ENCODE measurements at regions not wholly inside any gene's neighbourhood (a gene's known extent, or its start where the extent isn't known, plus 50 kb on each side); places are given as distances from the start of the nearest gene placed in this dataset.

DNA sequence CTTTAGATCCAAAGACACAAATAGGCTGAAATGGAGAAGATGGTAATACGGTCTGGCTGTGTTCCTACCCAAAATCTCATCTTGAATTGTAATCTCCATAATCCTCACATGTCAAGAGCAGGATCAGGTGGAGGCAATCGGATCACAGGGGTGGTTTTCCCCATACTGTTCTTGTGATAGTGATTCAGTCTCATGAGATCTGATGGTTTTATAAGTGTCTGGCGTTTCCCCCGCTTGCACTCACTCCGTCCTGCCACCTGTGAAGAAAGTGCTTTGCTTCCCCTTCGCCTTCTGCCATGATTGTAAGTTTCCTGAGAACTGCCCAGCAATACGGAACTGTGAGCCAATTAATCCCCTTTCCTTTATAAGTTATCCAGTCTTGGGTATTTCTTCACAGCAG, 1795.5 kb upstream of the FLRT2 start:
- TF ChIP-seq POLR2AphosphoS5 (IDR thresholded peaks at IDR 0.05) (no peak), SMC3 (conservative IDR thresholded peaks at IDR 0.05; ENCODE audit: poor library complexity) (no peak), RAD21 (conservative IDR thresholded peaks at IDR 0.05) (no peak), EP300 (conservative IDR thresholded peaks at IDR 0.05; ENCODE audit: poor library complexity, severe bottlenecking) (no peak), TAF1 (IDR thresholded peaks at IDR 0.05; ENCODE audit: low read depth) (no peak)
- TF ChIP-seq, protein P1, sequence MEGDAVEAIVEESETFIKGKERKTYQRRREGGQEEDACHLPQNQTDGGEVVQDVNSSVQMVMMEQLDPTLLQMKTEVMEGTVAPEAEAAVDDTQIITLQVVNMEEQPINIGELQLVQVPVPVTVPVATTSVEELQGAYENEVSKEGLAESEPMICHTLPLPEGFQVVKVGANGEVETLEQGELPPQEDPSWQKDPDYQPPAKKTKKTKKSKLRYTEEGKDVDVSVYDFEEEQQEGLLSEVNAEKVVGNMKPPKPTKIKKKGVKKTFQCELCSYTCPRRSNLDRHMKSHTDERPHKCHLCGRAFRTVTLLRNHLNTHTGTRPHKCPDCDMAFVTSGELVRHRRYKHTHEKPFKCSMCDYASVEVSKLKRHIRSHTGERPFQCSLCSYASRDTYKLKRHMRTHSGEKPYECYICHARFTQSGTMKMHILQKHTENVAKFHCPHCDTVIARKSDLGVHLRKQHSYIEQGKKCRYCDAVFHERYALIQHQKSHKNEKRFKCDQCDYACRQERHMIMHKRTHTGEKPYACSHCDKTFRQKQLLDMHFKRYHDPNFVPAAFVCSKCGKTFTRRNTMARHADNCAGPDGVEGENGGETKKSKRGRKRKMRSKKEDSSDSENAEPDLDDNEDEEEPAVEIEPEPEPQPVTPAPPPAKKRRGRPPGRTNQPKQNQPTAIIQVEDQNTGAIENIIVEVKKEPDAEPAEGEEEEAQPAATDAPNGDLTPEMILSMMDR (IDR thresholded peaks at IDR 0.05; ENCODE audit: poor library complexity, severe bottlenecking) = no peak
